ENCODE measurements at regions not wholly inside any gene's neighbourhood (a gene's known extent, or its start where the extent isn't known, plus 50 kb on each side); places are given as distances from the start of the nearest gene placed in this dataset.

GRCh38 chrX:8873956-8874355 lies 72.8 kb upstream of the FAM9A start:
- H3K27ac Mint-ChIP-seq (ENCODE audit: unreplicated experiment), result no peak overlapping the region
- H3K4me3 Mint-ChIP-seq (ENCODE audit: unreplicated experiment), result no peak overlapping the region
- H3K36me3 Mint-ChIP-seq (ENCODE audit: unreplicated experiment), result no peaks in the 10 kb centered on the region
- no peaks in the 10 kb centered on the region for H3K4me1 Mint-ChIP-seq (ENCODE audit: unreplicated experiment)
- no peaks in the 10 kb centered on the region for H3K27me3 Mint-ChIP-seq (ENCODE audit: unreplicated experiment)
- TF ChIP-seq CTCF (IDR thresholded peaks at IDR 0.05), result no peak
- DNase-seq (ENCODE audit: extremely low spot score, unreplicated experiment), result no peak
- peaks cover 12% of the 10 kb centered on the region for H3K9me3 Mint-ChIP-seq (ENCODE audit: unreplicated experiment)

- Mint-ChIP-seq H3K27ac (ENCODE audit: unreplicated experiment) (no peak overlapping the region), H3K4me1 (ENCODE audit: unreplicated experiment) (no peaks in the 10 kb centered on the region), H3K4me3 (ENCODE audit: unreplicated experiment) (no peak overlapping the region), H3K36me3 (ENCODE audit: unreplicated experiment) (no peaks in the 10 kb centered on the region), H3K9me3 (ENCODE audit: unreplicated experiment) (peaks cover 5% of the 10 kb centered on the region), H3K27me3 (ENCODE audit: unreplicated experiment) (no peaks in the 10 kb centered on the region)
- no peak for DNase-seq (ENCODE audit: extremely low spot score, unreplicated experiment)
- no peak for TF ChIP-seq CTCF (IDR thresholded peaks at IDR 0.05)
Measured at GRCh38 chrX:8873102-8873501, 71.9 kb upstream of the FAM9A start.

GRCh38 chrX:8870411-8870810 lies 69.2 kb upstream of the FAM9A start:
- Mint-ChIP-seq H3K36me3 (ENCODE audit: unreplicated experiment) (no peaks in the 10 kb centered on the region), H3K27me3 (ENCODE audit: unreplicated experiment) (no peaks in the 10 kb centered on the region), H3K9me3 (ENCODE audit: unreplicated experiment) (peaks cover 3% of the 10 kb centered on the region), H3K4me1 (ENCODE audit: unreplicated experiment) (no peaks in the 10 kb centered on the region), H3K4me3 (ENCODE audit: unreplicated experiment) (no peak overlapping the region), H3K27ac (ENCODE audit: unreplicated experiment) (no peak overlapping the region)
- DNase-seq (ENCODE audit: extremely low spot score, unreplicated experiment), result no peak
- TF ChIP-seq CTCF (IDR thresholded peaks at IDR 0.05), result no peak

- Mint-ChIP-seq H3K4me1 (ENCODE audit: unreplicated experiment) (no peaks in the 10 kb centered on the region), H3K4me3 (ENCODE audit: unreplicated experiment) (no peak overlapping the region), H3K27me3 (ENCODE audit: unreplicated experiment) (no peaks in the 10 kb centered on the region), H3K27ac (ENCODE audit: unreplicated experiment) (no peak overlapping the region), H3K36me3 (ENCODE audit: unreplicated experiment) (no peaks in the 10 kb centered on the region), H3K9me3 (ENCODE audit: unreplicated experiment) (peaks cover 3% of the 10 kb centered on the region)
- no peak for DNase-seq (ENCODE audit: extremely low spot score, unreplicated experiment)
- TF ChIP-seq CTCF (IDR thresholded peaks at IDR 0.05), result no peak
Measured at GRCh38 chrX:8869812-8870211, 68.6 kb upstream of the FAM9A start.

GRCh38 chrX:8868906-8869305 lies 67.7 kb upstream of the FAM9A start:
- TF ChIP-seq CTCF (IDR thresholded peaks at IDR 0.05), result peak; percentile 52
- Mint-ChIP-seq H3K36me3 (ENCODE audit: unreplicated experiment) (no peaks in the 10 kb centered on the region), H3K27ac (ENCODE audit: unreplicated experiment) (no peak overlapping the region), H3K4me3 (ENCODE audit: unreplicated experiment) (no peak overlapping the region), H3K27me3 (ENCODE audit: unreplicated experiment) (no peaks in the 10 kb centered on the region), H3K4me1 (ENCODE audit: unreplicated experiment) (no peaks in the 10 kb centered on the region), H3K9me3 (ENCODE audit: unreplicated experiment) (peaks cover 3% of the 10 kb centered on the region)
- DNase-seq (ENCODE audit: extremely low spot score, unreplicated experiment), result no peak

Measured in osteocyte (in vitro differentiated cells).